ENCODE measurements at regions not wholly inside any gene's neighbourhood (a gene's known extent, or its start where the extent isn't known, plus 50 kb on each side); places are given as distances from the start of the nearest gene placed in this dataset.
A peak's percentile ranks its signal among the peaks of the same experiment; 100 is the strongest.
"Not testable (repeated sequence)": the region's sequence is repeated elsewhere in the genome, so short reads cannot be mapped to it uniquely, and the experiment has no call there.

- DNase-seq, result no peak
Observed at GRCh38 chrX:129161108-129161507, 362.2 kb downstream of the SMARCA1 start.

- DNase-seq, result no peak
Observed at GRCh38 chrX:129158505-129158904, 364.8 kb downstream of the SMARCA1 start.

- no peak for DNase-seq
Observed at GRCh38 chrX:129145840-129146272, 377.4 kb downstream of the SMARCA1 start.

GRCh38 chrX:129145385-129145784 lies 377.9 kb downstream of the SMARCA1 start:
- DNase-seq, result no peak

- DNase-seq, result peak; percentile 84
Observed at GRCh38 chrX:129144172-129145038, 378.9 kb downstream of the SMARCA1 start.

- peak; percentile 41 for DNase-seq
Observed at GRCh38 chrX:129139837-129140598, 383.3 kb downstream of the SMARCA1 start.

- no peak for DNase-seq
Observed at GRCh38 chrX:129125122-129125914, 398.0 kb downstream of the SMARCA1 start.

- DNase-seq, result no peak
Observed at GRCh38 chrX:129123795-129124194, 399.5 kb downstream of the SMARCA1 start.

- no peak for DNase-seq
Observed at GRCh38 chrX:129116676-129117470, 406.4 kb downstream of the SMARCA1 start.

GRCh38 chrX:129115935-129116334 lies 407.4 kb downstream of the SMARCA1 start:
- DNase-seq, result no peak

- peak; percentile 11 for DNase-seq
Observed at GRCh38 chrX:129115104-129115503, 408.2 kb downstream of the SMARCA1 start.

GRCh38 chrX:129111081-129111798 lies 412.1 kb downstream of the SMARCA1 start:
- DNase-seq, result no peak

- no peak for DNase-seq
Observed at GRCh38 chrX:129108936-129109335, 414.4 kb downstream of the SMARCA1 start.

- DNase-seq, result no peak
Observed at GRCh38 chrX:129099207-129099606, 424.1 kb downstream of the SMARCA1 start.

GRCh38 chrX:129097668-129098067 lies 425.6 kb downstream of the SMARCA1 start:
- DNase-seq, result no peak

GRCh38 chrX:129093706-129094105 lies 429.6 kb downstream of the SMARCA1 start:
- DNase-seq, result no peak

GRCh38 chrX:129092757-129093156 lies 430.5 kb downstream of the SMARCA1 start:
- DNase-seq, result no peak

- no peak for DNase-seq
Observed at GRCh38 chrX:129092242-129092641, 431.0 kb downstream of the SMARCA1 start.

GRCh38 chrX:129091097-129091496 lies 432.2 kb downstream of the SMARCA1 start:
- DNase-seq, result no peak

GRCh38 chrX:129086802-129087201 lies 436.5 kb downstream of the SMARCA1 start:
- DNase-seq, result no peak

- not testable (repeated sequence) for DNase-seq
Observed at GRCh38 chrX:129084291-129084690, 439.0 kb downstream of the SMARCA1 start.
